CD4-positive, alpha-beta T cell treated with Interleukin-6 for 4 hours (primary cell): ENCODE measurements at regions not wholly inside any gene's neighbourhood (a gene's known extent, or its start where the extent isn't known, plus 50 kb on each side); places are given as distances from the start of the nearest gene placed in this dataset.

ENCODE experiments used
- DNase-seq: peaks from one replicate; pipeline ENCODE4 v3.0.0-alpha.2; 2020; ENCODE audit warnings: mixed read lengths

DNA sequence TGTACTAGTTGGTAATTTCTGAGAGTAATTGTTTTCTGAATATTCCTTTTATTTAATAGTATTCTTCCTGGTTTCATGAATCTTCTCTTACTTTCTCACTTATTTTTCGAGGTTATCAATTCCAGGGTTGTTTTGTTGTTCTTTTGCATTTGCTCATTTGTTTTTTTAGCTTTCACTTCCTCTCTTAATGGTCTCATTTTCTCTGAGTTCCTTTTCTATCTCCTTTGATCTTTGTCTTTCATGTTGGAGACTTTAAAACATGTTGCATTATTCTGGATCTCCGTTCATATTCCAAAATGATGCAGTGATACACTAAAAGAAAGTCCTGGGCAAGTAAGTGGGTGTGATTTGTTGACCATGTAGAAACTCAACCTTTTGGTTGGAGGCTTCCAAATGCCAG is 345.3 kb upstream of the SLC35B3 start:
- no peak for DNase-seq

DNA sequence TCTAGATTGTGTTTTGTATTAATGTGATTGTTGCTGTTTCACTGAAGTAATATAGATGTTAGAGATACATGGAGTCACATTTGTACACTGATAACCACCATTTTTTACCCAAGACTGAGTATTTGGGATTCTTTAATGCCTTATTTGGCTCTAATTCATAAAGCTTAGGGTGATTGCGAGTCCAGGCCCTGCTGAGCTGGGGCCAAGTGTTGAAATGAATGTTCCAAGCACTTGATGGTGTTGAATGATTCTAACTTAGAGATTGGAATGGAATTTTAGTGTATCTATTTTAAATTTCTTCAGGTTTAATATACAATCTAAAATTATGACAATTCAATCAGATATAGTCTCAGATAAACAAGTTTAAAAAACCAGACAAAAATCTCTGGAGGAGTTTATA is 329.4 kb upstream of the SLC35B3 start:
- DNase-seq, result no peak

DNA sequence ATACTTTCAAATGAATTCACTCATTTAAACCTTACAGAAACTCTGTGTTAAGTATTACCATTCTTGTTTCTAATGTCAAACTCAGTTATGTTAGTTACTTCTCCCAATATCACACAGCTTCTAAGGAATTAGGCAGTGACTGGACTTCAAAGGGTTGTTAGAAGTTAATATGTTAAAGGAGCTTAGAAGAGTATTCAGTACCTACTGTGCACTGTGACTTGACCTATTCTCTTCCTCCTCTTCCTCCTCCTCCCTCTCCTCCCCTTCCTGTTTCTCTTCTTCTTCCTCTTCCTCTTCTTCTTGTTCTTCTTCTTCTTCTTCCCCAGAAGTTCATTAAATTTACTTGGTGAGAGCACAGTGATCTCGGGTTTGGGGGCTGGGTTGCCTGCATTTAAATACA is 325.6 kb upstream of the SLC35B3 start:
- no peak for DNase-seq

DNA sequence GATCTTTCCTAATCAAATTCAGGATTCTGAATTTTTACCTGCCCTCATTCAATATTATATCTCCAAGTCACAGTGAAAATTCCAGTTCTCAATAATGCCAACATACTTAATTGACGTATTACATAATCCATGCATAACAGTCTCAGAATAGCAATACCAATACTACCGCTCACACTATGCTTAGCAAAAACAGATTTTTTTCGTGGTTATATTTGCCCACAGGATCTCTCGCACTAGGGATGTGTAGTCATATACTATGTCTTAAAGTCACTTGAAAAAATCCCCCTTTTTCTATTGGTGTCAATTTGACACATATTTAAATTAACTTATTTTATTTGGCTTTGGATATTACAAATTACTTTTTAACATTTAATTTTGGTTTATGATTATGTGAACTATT is 323.1 kb upstream of the SLC35B3 start:
- DNase-seq, result no peak

DNA sequence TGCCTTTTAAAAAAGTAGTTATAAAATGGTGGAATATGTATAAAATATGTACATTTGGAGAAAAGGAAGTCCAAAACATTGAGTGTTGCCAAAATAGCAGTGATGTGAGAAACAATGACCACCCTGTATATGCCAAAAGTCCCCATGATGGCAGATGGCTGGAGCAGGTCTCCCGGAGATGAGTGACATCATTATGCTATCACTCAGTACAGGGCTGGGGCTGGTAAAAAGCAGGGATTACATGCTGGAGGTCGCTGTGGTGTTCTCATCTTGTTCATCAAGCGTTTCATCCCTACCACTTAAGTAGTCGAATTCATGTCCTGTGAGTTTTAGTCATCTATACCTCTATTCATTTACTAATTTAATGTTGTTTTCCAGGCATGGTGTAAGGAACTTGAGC is 315.3 kb upstream of the SLC35B3 start:
- DNase-seq, result no peak

DNA sequence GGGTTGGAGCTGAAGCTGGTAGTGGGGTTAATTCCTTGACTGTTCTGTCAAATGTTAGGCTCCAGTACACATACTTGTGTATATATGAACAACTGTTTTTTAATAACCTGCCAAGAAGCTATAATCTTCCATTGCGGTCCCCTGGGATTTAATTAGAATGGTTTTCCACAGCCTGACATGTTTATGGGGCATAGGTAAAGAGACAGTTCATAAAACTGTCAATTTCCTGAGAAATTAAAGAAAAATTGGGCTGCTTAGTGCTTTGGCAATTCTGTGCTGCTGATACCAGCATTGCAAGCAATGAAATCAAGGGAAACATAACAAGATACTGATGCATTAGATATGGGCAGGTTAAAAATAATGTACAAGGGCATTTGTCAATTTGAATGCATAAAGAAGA is 314.1 kb upstream of the SLC35B3 start:
- no peak for DNase-seq

DNA sequence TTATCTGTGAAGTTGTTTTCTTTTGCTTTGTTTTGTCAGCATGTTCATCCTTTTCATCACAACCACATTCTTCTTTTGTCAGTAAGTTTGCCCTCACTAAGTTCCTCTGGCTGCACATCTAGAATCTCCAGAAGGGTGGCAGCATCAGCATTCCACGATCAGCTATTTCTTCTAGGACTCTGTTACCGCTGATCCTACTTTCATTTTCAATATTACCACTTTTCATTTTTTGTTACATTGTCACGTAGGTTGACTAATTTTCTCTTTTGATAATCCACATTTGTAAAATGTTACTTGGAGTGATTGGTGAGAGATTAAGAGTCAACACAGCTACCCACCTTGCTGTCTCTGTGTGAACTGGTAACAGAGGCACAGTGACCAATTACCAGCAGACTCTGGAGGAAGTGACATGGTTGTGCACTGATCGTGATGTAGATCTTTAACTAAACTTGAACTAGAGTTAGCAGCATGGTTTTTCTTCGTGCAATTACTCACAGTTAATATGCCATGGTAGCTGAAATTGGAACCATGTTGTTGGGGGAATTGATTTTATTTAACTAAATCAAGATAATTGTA is 307.9 kb upstream of the SLC35B3 start:
- DNase-seq, result no peak

DNA sequence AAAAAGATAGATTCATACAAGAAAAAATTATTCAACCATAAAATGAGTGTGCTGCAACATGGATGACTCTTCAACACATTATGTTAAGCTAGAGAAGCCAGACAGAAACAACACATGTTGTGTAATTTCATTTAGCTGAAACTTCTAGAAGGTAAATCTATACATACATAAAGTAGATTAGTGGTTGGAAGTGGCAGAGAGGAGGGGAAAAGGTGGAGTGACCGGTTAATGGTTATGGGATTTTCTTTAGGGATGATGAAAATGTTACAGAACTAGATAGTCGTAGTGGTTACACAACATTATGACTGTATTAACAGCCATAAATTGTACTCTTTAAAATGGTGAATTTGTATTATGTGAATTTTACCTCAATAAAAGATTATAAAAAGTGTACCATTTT is 304.1 kb upstream of the SLC35B3 start:
- DNase-seq, result no peak

DNA sequence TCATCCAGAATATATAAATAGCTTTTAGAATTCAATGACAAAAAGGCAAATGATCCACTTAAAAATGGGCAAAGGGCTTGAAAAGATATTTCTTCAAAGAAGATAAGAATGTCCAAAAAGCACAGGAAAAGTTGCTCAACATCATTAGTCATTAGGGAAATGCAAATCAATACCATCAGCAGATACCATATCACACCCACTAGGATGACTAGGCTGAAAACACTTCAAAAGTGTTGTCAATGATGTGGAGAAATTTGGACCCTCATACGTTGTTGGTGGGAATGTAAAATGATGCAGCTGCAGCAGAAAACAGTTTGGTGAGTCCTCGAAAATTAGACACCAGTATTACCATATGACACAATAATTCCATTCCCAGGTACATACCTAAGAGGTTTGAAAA is 303.6 kb upstream of the SLC35B3 start:
- DNase-seq, result no peak

DNA sequence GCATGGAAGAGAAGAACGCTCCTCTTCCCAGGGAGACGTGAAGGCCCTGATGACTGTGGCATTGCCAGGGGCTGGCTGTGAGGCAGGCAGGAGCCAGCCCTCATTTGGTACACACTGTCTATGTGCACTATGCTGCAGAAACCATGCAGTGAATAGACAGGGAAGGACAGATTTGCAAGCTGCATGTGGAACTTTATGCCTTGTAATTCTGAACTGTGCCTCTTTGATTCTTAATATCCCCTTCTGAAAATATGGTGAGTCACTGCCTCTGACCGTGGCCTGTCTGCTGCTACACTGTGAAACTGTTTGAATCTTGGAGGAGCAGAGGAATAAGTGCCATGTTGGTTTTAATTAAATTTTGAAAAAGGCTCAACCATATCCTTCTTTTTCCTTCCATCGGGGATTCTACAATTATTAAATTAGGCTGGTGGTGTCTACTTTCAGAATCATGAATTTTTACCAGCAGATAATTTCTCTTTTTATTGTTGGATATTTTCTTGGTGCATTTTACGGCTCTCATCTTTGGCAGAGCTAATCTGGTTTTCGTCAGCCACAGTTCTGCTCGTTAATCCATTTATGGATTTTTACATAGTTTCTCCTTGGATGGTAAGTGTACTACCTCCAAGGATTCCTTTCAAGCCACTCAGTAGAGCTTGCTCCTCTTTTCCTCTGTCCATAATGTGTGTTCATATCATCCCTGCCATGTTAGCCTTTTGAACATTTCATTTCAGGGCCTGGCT is 301.0 kb upstream of the SLC35B3 start:
- no peak for DNase-seq

DNA sequence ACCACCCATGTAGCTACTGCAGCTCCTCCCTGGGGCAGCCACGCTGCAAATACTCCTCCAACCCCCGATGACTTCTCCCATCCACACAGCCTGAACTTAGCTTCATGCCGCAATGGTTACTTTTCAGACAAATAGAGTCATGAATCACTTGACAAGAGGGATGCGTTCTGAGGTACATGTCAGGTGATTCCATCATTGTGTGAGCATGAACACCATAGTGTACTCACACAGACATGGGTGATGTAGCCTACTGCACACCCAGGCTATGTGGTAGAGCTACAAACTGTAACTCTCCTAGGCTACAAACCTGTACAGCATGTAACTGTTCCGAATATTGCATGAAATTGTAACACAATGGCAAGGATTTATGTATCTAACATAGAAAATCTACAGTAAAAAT is 298.5 kb upstream of the SLC35B3 start:
- DNase-seq, result no peak

DNA sequence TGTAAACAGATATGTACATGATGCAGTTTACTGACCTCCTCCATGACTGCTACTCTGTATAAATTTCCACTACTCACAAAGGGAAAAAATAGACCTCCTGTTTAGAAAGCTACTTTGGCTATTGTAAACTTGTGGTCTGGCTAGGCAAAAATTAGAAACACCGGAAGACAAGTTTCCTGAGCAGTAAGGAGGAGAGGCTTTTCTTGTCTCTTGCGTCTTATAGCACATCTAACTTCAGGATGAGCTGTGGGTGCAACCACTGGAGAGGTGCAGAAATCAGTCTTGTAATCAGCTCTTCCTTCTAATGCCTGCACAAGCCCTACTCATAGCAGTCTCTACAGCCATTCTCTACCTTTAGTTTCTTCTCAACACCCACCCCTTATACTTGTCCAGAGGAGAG is 296.5 kb upstream of the SLC35B3 start:
- no peak for DNase-seq

DNA sequence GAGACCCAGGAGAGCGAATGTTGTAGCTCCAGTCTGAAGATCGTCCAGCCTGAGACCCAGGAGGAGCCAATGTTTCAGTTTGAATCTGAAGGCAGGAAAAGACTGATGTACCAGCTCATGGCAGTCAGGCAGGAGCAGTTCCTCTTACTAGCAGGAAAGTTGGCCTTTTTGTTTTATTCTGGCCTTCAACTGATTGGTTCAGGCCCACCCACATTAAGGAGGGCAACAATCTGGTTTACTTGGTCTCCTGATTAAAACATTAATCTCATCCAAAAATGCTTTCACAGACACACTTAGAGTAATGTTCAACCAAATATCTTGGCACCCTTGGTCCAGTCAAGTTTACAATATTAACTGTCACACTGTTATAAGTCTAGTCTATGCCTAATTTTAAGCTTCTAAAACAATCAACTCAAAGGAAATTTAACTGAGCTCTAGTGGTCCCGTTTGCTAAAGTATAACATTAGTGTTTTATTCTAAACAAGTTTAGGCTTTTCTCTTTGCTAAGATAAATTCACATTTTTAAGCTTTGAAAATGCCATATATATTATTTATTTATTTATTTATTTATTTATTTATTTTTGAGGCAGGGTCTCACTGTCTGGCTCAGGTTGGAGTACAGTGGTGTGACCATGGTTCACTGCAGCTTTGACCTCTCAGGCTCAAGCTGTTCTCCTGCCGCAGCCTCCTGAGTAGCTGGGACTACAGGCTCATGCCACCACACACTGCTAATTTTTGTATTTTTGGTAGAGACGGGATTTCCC is 275.5 kb upstream of the SLC35B3 start:
- no peak for DNase-seq

DNA sequence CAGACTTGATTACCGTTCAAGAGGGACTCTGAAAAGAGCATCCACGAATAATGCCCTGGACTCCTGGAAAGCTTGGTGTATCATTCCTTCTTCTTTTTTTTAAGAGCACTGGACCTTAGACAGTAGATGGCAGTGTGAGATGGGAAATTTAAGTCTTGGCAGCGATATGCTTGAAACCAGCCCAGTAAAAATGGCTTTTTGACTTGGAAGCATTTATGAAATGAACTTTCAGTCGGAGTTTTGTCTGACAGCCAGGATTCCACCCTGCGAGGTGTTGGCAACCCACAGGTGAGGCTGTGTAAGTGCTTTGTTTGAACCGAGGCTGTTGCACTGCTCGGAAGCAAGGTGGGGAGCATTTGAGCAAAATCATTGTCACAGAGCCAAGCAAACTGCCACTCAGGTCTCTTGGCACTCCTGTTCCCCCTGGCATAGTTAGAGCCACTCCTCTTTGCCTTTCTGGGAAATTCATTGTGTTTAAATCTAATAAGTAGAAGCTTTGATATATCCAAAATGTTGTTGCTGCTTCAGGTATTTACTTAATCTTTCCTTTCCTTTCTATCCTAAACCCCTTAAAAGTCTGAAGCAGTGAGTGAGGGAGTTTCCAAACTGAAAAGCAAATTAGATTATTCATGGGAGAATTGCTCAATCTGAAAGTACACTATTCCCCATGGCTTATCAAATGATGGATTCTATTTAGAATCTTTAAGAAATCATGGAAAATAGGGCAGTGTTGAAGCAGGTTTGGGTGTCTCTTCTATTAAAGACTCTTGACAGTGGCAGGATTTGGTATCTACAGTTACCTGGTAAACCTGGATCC is 272.8 kb upstream of the SLC35B3 start:
- DNase-seq, result no peak

DNA sequence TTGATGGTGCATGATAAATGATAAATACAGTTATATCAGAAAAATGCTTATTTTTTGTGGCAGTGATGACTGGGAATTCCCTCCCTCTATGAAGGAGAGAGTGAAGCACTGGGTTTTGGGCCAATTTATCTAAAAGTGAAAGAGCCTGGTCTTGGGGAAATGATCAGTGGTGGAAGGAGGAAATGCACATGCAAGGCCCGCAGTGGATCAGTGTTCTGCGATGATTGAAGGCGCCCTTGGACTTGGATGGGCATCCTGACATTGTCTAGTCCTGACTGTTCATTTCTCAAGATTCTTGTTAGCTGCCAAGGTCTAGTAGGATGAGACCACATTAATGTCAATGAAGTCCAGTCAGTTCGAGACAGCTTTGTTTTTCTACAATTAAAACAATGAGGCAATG is 272.0 kb upstream of the SLC35B3 start:
- DNase-seq, result no peak

DNA sequence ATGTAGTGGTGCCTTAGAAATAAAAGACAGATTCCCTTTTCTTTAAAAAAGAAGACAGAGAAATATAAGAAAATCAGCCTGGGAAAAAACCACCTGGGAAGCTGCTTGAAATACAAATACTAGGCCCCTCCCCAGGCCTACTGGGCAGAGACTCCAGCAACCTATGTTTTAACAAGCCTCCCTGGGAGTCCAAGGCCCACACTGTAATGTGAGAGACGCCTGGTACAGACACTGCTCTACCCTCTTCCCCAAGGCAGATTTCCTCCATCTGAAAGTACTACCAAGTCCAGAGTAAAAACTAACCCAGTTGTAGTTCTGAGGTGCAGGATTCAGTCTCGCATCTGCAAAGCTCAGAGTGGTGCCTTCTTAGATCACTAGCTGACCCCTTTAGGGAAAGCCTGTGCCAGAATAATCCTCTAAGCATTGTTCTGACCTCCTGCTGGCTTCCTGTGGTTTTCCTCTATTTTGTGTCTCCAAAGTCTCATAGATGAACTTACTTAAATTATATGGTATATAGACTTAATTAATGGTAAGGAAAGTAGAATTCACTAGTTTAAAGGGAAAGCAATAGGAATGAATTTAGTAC is 270.2 kb upstream of the SLC35B3 start:
- no peak for DNase-seq

DNA sequence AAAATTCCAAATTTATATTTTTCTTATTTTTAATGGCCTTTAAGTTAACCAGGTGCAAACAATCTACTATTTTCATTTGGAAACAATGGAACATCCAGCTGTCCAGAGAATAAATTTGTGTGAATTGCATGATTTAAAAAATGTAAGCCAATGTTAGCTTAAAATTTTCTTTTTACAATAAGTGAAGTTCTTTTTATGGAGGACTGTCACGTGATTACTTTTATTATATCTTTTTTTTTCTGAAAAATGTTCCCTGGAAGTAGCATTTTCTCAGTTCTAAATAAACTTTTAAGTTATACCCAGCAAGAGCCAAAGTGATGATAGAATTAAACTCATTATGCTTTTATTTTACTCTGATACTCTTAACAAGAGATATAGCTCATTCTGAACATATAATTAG is 267.7 kb upstream of the SLC35B3 start:
- no peak for DNase-seq

DNA sequence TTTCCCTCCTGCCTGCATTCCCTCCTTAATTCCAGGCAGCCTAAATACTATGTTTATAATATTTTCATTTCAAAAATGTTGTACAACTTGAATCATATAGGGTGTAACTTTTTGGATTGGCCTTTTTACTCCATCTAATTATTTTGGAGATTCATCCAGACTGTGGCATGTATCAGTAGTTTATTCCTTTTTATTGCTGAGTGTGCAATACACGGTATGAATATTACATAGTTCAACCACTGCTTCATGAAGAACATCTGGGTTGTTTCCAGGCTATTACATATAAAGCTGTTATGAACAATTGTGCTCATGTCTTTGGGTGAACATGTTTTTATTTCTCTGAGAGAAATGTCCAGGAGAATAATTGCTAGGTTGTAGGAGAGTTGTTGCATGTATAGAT is 253.5 kb upstream of the SLC35B3 start:
- no peak for DNase-seq

DNA sequence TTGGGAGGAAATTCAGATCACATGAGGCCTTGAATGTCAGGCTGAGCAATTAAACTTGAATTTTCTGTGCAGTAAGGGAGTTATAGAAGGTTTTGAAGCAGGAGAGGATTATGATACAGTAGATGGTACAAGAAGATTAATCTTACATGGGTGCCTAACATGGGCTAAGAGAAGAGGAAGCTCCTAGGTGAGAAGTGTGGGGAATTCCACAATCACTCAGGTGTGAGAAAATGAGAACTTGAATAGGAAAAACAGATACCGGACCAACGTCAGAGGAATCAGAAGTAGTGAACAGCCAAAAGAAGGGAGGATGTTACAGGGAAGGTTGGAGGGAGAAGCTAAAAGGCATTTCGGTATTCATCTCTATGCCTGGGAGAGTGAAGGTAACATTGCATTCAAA is 250.7 kb upstream of the SLC35B3 start:
- no peak for DNase-seq

DNA sequence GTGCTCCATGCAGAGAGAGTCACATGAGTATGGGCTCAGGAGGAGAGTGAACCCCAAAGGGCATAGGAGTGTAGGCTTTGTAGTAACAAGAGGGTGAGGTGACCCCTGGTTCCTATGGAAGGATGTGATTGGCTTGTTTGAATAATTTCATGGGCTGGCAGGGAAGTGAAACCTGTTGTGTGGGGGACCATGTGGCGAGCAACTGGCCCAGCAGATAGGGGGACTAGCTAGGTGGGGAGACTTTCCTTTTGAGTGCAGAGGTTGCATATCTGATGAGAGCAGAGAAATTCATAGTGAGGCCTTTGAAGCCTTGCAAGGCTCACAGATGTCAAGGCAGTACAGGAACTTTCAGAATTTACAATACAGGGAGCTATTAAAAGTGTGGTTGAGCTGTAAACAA is 247.9 kb upstream of the SLC35B3 start:
- DNase-seq, result no peak

DNA sequence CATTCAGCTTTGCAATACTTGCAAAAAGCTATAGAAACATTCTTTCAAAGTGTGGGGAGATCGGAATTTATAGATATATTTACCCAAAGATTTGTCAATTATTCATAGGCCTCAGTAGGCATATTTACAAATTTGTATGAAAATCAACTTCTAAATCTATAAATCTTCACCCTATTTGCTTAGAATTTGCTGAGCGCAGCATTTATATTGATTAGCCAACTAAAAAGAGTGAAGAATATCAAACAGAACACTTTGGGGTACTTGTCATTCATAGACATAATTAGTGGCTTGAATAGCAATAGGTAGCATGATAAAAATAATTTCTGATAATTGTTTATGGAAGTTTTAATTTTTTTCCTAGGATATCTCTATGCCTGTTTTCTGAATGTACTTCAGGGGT is 244.5 kb upstream of the SLC35B3 start:
- DNase-seq, result no peak

DNA sequence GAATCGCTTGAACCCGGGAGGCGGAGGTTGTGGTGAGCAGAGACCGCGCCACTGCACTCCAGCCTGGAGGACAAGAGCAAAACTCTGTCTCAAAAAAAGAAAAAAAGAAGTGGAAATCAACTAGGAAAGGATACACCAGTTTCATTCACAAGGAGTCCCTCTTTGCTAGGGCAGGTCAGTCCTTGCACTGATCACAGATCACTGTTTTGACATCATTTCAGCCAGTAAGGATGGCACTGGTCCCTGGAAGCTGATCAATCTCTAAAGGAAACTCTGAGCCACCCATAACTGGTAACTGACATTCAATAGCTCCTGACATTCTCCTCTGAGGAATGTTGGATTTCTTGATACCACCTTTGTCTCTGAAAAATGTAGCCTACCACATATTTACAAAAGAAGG is 243.1 kb upstream of the SLC35B3 start:
- no peak for DNase-seq

DNA sequence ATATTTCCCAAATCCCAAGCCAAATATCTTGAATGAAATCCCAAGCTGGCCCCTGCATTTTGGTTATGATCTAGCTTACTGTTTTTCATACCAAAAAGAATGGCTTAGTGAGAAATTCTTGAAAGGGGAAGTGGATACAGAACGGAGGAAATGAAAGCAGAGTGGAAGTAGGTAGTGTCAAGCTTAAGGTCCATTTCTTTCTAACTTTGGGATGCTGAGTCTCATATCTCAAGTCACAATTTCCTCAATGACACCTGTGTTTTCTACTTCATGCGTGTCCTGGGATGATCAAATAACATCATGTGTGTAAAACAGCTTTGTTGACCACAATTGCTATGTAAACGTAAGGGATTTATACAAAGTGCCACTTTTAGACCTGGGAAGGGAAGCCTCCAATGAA is 238.8 kb upstream of the SLC35B3 start:
- DNase-seq, result no peak
